ENCODE measurements at regions not wholly inside any gene's neighbourhood (a gene's known extent, or its start where the extent isn't known, plus 50 kb on each side); places are given as distances from the start of the nearest gene placed in this dataset.
A peak's percentile ranks its signal among the peaks of the same experiment; 100 is the strongest.
"Not testable (repeated sequence)": the region's sequence is repeated elsewhere in the genome, so short reads cannot be mapped to it uniquely, and the experiment has no call there.

DNA sequence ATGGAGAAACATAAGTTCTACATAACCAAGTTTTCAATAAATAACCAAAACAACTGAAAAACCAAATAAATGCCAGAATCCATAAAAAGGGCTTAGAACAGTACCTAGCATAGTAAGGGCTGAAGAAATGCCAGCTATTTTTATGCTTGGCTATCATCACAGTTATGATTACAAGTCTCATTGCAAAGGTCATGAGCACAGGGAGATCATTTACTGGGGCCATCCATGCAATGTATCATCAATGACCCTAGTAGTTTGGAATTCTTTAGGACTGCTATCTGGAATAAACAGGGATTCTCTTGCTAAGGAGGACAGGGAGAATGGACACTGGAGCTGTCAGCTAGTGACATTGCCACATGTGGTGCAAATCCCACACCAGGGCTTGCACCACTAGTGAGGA is 92.5 kb upstream of the NAP1L1 start:
- DNase-seq = no peak

DNA sequence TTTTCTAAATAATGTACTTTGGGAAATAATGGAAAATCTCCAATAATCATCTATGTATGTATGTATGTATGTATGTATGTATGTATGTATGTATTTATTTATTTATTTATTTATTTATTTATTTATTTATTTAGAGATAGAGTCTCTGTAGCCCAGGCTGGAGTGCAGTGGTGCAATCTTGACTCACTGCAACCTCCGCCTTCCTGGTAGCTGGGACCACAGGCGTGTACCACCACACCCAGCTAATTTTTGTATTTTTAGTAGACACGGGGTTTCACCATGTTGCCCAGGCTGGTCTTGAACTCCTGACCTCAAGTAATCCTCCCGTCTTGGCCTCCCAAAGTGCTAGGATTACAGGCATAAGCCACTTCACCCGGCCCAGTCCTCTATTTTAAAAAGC is 91.5 kb upstream of the NAP1L1 start:
- DNase-seq = not testable (repeated sequence)

DNA sequence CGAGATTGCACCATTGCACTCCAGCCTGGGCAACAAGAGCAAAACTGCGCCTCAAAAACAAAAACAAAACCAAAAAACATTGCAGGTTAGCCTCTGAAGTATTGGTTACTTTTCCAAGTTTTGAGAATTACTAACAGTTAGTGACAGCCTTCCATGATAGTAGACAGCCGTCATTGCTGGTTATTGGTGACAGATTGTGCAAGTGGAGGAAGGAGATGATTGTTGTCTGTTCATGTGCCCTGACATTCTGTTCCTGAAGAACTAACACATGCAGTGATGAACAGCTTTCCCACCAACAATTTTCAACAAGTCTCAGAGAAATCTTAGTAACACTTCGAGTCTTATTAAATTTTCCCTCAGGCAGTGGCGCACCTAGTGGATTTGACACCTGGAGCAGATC is 89.3 kb upstream of the NAP1L1 start:
- DNase-seq = no peak

DNA sequence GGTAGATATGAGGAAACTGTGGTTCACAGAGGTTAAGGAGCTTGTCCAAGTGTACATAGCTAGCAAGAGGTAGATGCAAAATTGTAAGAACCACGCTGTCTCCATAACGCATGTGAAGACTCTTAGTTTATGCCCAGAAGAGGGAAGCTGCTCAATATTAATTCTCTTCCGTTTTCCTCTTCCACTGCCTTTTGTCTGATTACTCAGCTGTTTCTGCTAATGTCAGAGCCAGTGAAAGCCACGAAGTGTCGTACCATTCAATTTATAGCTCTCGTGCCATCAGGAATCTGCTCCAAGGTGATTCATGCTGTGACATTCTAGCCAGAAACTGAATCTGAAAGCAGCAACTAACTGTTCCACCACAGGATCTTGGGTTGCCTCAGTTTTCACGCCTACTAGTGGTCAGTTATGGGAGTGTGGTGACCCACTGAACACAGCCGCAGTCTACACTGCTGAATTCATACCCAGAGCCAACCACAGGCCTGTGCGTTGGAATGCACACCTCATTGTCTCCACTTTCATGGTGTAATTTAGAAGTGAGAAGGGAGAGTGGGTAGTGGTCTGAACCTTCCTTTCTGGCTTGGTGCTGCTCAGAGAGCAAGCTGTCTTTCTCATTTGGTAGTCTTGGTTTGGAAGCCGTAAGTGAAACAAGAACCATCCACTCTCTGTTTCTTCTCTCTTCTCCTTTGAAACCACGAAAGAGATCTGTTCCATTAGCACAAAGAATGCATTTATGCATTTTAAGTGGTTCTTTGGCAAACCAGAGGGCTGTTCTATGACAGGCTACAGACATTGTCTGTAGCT is 74.2 kb upstream of the NAP1L1 start:
- DNase-seq = peak in 1 of 2 donors; percentile 17

DNA sequence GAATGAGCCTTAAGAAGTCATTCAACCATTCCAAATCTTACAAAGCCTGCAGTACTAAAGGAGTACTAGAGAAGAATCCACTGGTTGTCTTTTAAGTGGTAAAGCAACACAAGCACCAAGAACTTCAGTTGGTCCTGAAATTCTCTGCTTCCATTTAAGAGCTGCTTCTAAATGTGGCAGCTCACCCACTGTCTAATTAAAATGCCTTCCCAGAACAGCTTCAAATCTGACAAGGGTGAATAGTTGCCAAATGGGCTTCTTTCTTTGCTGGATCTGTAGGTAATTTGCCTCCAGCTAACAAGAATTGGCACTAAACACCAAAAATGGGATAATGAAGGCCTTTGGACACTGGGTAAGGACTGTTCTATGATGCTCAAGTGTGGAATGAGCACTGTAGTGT is 72.2 kb upstream of the NAP1L1 start:
- DNase-seq = no peak

DNA sequence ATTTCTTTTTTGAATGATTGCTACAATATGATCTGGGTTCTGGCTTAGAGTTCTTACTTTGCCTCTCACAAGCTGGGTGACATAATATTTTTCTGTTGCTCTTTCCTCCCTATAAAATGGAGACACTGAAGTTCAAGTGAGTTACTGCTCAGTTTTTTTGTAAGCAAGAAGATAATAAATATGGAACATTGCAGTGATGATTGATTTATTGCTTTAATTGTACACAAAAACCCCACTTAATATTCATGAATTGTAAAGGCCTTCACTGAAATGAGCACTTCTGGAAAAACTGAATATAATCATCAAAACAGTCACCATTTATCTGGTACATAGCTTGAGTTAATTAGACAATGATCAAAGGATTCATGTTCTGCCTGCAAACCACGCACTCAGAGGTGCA is 71.8 kb upstream of the NAP1L1 start:
- no peak for DNase-seq

DNA sequence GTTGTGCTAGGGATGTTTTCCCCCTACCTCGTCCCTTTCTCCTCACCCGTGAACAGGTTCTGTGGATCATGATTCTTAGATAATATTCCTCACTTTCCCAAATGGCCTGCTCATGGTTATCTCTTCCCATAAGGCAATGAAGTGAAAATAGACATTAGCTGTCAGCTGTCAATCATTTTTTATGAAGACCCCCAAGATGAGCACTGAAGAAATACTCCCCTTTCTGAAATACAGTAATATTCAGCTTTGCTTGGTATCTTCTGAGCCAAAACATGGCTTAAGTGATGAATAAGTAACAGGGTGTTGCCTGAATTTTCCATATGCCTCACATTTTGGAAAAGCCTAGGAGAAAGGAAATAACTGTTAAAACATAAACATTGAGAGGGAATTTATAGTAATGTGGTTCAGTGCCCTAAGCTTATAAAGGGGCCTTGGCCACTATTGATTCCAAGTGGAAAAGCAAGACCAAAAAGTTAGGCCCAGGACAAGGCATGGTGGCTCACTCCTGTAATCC is 70.7 kb upstream of the NAP1L1 start:
- DNase-seq = no peak

DNA sequence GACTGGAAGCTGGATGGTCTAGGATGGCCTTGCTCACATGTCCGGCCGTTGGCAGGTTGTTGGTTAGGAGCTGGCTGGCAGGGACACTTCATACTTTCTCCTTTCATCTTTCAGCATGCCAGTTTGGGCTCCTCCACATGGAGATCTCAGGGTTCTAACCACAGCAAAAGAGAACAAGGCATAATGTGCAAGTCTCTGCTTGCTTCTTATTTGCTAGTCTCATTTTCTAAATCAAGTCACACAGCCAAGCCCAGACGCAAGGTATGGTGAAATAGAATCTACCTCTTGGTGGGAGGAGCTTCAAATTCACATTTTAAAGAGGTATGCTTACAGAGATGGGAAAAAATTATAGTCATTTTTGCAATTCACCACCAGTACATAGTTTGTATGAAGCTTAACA is 69.1 kb upstream of the NAP1L1 start:
- DNase-seq = no peak

DNA sequence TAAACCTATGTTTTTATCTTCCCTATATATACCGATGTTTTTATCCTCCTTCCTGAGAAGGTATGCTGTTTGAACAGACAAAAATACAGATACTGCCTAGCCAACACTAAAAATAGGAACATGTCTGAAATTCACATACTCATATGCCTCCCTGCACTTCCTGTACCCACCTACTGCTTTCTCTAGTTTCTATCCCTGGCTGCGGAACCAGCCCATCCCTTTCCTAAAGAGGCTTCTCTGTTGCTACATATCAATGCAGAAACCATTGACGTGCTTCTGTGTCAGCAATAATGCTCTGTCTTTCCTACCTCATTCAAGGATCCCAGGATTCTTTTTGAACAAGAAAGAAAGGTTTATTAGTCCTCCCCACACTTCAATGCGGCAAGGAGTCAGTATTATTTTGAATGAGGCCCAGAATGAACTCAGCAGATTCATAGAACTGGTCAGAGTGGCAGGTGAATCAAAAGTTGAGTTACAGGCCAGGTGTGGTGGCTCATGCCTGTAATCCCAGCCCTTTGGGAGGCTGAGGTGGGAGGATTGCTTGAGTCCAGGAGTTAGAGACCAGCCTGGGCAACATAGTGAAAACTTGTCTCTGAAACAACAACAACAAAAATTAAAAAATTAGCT is 67.8 kb upstream of the NAP1L1 start:
- no peak for DNase-seq

DNA sequence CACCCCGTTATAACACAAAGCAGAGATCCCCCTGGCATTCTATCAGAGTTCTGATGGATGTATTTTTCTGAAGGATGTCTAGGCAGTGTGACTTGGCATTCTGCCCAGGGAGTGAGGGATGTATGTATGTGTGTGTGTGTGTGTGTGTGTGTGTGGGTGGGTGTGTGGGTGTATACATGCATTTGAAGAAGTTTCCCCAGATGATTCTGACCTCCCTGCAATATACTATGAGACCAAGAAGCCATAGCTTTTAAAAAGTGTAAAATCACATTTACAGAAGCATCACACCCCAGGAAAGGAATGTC is 59.7 kb upstream of the NAP1L1 start:
- no peak for DNase-seq

DNA sequence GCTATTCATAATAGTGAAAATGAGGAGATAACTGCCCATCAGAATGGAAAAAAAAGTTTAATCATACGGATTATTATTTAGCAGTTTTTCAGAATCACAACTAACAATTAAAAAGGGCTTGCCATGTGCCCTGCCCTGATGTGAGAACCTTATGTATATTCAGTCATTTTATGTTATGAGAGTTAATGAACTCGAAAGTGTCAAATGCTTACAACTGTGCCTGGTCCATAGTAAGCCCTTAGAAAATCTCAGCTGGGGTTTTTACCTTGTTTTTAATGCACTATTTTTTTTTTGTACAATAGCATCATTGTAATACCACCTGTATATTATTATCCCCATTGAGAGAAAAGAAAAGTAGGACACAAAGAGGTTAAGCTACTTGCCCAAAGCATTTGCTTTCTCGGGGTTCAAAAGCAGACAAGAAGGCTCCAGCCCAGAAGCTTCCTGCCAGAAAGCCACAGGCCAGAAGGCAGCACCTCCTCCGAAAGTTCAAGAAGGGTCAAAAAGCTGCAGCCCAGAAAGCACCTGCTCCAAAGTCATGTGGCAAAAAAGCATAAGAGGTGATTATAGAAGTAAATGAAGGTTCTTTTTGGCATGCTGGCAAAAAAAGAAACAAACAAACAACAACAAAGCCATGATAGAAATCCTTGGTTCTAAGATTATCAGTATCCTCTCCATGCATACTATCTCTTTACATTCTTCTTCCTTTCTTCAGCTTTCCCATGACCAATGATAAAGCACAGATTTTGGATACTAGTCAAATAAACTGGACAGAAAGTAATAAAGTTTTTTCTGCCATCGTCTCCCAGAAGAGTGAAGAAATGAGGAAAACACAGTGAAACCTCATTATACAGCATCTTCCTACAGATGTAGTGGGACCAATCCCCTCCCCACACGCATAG is 59.1 kb upstream of the NAP1L1 start:
- no peak for DNase-seq

DNA sequence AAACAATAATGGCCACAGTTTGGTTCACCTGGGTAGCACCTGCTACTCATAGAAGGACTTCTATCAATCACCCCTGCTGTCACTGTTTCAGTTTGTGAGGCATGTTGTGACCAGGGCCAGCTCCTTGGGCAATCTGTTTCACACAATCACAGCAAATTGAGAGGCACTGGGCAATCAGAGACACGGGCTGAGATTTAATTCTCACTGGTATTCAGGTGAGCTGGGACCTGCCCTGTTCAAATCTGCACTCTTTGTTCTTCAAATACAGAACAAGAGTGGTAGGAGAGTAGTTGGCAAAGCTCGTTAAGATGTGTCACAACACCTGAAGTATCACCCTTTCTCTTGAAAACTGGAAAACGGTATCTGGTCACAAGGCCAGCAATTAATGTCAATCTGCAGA is 57.8 kb upstream of the NAP1L1 start:
- DNase-seq = no peak

DNA sequence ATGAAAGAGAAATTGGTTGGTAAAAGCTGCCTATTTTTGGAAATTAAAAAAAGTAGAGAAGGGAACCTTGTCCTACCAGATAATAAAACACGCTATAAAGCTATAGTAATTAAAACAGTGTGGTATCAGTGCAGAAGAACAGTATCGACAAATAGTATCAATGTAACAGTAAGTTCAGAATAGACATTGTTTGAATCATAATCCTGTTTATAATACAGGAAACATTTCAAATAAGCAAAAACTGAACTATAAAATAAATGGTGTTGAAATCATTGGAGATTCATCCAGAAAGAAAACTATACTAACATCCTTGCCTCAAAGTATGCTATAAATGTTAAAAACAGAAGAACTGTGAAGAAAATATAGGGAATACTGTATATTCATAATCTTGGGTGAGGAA is 54.2 kb upstream of the NAP1L1 start:
- no peak for DNase-seq

DNA sequence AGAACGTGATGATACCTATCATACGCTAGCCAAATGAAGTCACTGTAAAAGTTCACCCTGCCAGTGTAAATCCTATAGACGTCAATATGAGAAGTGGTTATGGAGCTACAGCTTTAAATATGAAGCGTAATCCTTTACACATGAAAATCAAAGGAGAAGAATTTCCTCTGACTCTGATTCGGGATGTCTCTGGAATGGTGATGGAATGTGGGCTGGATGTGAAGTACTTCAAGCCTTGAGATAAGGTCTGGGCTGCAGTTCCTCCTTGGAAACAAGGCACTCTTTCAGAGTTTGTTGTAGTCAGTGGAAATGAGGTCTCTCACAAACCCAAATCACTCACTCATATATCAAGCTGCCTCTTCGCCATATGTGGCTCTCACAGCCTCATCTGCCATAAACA is 53.1 kb upstream of the NAP1L1 start:
- no peak for DNase-seq

DNA sequence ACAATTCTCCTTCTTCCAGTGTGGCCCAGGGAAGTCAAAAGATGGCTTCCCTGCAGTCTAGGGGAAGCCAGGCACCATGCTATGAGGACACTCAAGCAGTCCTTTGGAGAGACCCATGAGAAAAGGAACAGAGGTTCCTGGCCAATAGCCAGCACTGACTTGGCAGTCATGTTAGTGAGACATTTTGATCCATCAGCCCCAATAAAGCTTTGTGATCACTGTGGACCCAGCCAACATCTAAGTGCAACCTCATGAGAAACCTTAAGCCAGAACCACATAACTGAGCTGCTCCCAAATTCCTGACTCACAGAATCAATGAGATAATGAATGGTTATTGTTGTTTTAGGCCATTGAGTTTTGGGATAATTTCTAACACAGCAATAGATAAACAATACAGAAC is 51.0 kb upstream of the NAP1L1 start:
- DNase-seq = no peak

All from bone marrow (tissue), 2 donors.